ENCODE measurements at regions not wholly inside any gene's neighbourhood (a gene's known extent, or its start where the extent isn't known, plus 50 kb on each side); places are given as distances from the start of the nearest gene placed in this dataset.

- TF ChIP-seq CTCF (IDR thresholded peaks at IDR 0.05; ENCODE audit: insufficient read depth, low read length) (no peak), POLR2AphosphoS5 (IDR thresholded peaks at IDR 0.05; ENCODE audit: low read depth) (no peak), REST (IDR thresholded peaks at IDR 0.05; ENCODE audit: insufficient replicate concordance, low read depth) (no peak)
Observed at GRCh38 chr4:136036744-136037143, 1495.5 kb downstream of the PCDH18 start.

Measured in HL-60 (cell line).